Stimulated activated CD8-positive, alpha-beta memory T cell treated with anti-CD3 and anti-CD28 coated beads, Interleukin-2, amount 100 ng/mL, for 48 hours (primary cell): ENCODE measurements at regions not wholly inside any gene's neighbourhood (a gene's known extent, or its start where the extent isn't known, plus 50 kb on each side); places are given as distances from the start of the nearest gene placed in this dataset.
"Not testable (repeated sequence)": the region's sequence is repeated elsewhere in the genome, so short reads cannot be mapped to it uniquely, and the experiment has no call there.

Experiments
- DNase-seq, 2 donors: peaks; one replicate each; pipeline ENCODE4 v3.0.0-alpha.2; 2020; ENCODE audit warnings: low read depth in 2 of 2

DNA sequence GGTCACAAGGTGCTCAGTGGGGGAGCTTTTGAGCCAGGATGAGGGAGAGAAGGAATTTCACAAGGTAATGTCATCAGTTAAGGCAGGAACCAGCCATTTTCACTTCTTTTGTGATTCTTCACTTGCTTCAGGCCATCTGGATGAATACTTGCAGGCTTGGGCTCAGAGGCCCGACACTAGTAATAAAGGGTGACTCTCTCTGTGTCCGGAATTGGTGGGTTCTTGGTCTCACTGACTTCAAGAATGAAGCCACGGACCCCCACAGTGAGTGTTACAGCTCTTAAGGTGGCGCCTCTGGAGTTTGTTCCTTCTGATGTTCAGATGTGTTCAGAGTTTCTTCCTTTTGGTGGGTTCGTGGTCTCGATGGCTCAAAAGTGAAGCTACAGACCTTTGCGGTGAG is 131.8 kb upstream of the RXFP2 start:
- not testable (repeated sequence) for DNase-seq

- not testable (repeated sequence) for DNase-seq
Observed at GRCh38 chr13:31608780-31609179, 130.5 kb upstream of the RXFP2 start.

DNA sequence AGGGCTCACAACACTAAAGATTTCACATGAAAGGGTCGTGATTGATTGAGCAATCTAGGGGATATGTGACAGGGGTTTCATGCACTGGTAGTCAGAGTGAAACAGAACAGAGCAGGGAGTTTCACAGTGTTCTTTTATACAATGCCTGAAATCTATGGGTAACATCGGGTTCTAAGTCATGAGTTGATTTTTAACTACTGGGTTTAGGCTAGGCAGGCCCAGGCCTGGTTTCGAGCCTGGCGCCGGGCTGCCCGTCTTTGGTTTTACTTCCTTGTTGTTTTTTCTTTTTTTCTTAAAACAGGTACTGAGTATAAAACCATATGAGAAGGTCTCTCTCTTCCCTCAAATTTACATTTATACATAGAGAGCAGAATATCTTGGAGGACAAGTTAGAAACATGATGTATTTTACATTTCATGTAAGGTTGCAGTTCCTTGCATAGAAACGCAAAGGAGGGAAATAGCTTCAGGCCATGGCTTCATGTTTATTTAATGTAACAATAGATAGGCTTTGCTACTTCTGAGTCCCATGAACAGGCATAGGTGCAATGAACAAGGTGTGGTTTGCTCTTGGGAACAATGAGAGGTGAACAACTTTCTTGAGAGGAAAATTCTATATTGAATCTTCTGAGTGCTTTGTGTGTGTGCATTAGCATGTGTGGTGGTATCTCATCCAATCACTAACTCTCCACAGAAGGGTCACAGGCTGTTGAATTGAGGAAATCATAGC is 128.9 kb upstream of the RXFP2 start:
- no peak for DNase-seq

DNA sequence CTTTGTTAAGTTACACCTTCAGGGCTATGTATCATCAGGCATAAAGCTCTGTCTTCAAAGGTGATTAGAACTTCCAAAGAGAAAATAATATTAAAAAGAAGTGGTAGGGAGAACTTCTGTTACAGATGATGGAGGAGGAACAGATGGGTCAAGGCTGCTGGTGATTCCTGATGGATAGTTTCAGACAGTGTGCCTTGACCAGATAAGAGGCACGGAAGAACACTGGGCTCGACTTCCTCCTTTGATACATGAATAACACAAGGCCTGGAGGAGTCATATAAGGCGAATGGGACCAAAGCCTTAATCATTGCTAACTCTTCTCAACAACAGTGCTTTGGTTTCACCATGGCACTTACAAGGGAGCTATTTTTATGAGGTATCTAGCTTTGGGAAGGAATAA is 128.1 kb upstream of the RXFP2 start:
- no peak for DNase-seq

GRCh38 chr13:31614073-31614472 is 125.3 kb upstream of the RXFP2 start:
- DNase-seq = no peak

DNA sequence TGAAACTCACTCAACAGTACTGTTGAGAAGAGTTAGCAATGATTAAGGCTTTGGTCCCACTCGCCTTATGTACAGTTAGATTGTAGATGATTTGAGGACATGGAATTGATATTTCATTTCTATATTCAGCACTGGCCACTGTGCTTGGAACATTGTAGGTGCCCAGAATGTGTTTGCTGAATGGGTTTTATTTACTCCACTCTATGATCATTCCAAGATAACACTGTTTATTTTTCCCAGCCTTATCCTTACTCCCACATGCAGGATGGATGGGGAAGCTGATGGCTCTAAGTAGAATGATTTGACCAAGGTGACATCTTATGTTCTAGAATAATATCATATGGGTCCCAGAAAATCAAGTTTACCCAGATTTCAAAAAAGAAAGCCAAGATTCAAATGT is 124.6 kb upstream of the RXFP2 start:
- DNase-seq = no peak

DNA sequence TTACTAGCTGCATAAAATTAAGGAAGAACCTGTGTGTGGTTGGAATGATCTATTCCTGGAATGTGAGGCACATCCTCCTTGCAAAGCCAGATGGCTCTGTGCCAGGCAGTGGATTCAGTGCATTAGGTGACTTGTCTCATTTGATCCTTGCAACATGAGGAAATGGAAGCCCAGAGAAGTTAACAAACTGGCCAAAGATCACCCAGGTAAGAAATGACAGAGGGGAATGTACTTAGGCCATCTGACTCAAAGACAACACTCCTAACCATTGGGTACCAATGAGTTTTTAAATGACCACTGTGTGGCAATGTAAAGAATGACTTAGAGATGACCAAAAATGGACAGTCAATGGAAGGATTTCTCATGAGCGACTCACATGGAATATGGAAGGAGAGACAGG is 114.2 kb upstream of the RXFP2 start:
- DNase-seq = no peak

DNA sequence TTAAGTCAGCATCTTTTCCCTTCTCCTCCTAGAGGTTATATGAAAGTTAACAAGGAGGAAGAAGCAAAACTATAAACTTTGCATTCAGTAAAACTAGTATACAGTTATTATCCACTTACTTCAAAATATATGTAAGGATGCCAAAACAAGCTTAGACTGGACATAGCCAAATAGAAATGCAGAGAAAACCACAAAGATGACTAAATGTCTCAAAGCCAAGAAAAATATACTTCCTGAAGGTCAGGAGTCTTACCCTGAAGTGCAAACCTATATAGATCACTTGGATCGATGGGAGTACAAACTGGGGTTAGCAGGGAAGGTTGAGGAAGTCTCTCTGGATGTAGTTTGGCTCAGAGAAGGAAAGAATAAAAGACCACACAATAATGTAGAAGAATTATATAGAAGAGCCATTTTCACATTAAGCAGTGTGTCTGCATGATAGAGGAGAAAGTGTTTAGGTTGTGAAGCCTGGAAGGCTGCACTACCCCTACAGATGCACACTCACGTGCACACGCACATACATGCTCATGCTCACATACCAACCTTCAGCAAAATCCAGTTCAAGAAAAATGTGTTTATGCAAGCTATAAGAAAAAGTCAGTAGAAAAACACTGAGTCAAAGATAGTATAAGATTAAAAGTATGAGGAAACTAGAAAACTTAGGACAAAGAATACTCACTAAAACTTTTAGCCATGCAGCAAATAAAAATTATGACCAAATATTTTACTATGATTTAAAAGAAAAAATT is 112.1 kb upstream of the RXFP2 start:
- DNase-seq = no peak

- DNase-seq = no peak
Observed at GRCh38 chr13:31629085-31629780, 110.1 kb upstream of the RXFP2 start.

DNA sequence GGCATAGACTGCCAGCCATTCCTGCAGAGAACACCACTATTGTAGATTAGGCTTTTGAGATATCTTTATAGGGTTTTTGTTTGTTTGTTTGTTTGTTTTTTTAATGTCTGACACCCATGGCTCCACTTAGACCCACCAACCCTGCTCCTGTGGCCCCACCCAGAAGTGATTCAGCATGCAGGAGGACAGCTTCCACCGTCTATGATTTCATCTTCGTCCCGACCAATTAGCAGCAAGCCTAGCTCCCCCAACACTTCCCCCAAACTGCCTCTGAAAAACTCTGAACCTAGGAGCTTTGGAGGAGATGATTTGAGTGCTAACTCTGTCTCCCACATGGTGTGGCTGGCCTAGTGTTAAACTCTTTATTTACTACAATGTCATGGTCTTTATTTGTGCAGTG is 108.3 kb upstream of the RXFP2 start:
- no peak for DNase-seq

DNA sequence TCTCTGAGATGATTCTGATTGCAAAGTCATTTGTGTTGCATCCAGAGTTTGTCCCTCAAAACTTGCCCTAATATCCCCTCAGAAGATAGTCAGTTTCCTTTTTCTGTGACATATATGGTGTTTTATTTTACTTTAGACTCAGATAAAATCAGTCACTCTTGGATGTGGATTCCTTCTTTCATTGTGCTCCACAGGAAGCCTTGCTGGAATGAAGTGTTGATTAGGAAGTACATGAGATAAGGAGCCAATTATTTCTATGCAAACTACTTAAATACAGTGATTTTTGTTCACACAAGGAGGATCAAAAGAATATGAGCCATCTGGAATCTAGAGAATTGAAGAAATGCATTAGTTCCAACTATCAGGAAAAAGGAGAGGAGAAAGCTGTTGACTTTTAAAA is 107.6 kb upstream of the RXFP2 start:
- DNase-seq = no peak

GRCh38 chr13:31638577-31638976 is 100.7 kb upstream of the RXFP2 start:
- DNase-seq = no peak

DNA sequence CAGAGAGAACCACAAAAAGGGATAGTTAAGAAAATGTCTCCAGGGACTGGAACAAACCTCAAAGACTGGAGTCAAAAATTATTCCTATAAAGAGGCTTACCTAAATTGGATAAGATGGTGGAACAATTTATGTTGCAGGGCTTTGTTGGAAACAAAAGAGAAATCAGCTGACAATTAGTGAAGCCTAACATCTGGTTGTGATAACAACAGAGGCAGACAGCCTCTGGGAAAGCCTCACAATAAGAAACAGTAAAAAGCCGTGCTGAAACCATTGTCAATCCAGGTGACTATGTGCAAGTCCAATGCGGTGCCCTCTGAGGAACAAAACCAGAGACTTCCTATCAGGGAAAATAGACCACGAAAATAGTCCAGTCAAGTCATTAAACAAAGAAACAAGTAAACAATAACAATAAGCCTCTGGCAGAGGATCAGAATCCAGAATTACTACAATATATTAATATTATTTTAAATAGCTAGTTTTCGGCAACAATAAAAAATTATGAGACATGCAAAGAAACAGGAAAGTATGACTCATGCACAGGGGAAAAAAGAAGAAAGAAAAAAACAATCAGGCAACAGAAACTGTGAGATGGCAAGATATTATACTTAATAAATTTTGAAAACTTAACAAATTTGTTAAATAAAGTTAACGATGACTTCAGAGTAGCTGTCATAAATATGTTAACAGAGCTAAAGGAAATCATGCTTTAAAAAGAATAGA is 99.7 kb upstream of the RXFP2 start:
- no peak for DNase-seq

DNA sequence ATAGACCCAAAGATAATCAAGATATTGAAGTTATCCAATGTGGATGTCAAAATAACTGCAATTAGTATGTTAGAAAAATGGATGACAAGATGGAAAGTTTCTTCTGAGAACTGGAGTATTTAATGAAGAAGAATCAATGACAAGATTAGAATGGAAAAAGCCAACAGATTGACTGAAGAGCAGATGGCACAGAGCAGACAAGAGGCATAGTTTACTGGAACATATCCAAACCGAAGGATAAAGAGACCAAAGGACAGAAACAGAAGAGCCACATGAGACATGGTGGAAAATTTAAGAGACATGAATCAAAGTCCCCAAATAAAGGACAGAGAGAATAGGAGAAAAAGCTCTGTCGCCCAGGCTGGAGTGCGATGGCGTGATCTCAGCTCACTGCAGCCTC is 89.6 kb upstream of the RXFP2 start:
- DNase-seq = no peak

DNA sequence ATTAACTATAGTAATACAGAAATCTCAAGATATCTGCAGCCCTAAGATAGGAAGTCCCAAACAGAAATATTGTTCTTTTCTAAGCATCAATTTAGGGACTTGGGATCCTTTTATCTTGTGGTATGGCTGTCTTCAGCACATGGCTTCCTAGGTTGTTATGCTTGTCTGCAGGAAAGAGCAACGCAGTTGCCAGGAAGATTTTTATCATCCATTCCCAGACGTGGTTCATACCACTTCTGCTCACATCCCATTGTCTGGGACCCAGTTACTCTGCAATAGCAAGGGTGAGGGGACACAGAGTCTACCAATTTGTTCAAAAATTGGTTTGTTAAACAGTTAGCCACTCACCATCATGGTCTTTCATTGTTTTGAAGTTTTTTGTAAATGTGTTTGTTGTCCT is 85.6 kb upstream of the RXFP2 start:
- no peak for DNase-seq

DNA sequence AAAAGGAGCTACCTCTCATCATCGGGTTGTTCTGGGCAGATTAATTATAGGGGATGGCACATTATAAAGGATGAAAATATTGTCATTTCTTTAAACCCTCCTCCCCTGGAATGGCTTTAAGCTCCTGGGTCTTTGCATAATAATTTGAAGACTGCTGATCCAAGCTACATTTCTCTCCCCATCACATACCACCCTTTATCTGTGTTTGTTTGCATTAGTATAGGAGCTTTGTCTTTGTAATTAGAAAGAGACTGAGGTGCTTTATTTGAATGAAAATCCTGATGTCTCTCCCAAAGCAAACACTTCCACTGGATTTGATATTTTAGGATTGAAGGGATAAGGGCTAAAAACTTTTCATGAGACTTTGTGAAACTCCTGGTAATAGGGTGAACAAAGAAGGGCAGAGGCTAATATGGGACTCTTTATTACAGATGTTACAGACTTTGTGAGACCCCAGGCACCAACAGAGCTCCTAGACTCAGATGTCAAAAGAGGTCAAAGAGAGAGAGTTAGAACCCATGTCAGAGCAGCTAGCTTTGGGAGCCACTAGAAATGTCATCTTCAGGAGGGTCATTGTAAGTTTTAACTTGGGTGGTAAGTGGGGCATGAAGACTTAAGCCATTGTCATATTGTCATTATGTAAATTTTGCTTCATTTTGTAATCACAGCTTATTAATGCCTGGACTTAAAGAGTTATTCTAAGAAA is 75.3 kb upstream of the RXFP2 start:
- DNase-seq = no peak

DNA sequence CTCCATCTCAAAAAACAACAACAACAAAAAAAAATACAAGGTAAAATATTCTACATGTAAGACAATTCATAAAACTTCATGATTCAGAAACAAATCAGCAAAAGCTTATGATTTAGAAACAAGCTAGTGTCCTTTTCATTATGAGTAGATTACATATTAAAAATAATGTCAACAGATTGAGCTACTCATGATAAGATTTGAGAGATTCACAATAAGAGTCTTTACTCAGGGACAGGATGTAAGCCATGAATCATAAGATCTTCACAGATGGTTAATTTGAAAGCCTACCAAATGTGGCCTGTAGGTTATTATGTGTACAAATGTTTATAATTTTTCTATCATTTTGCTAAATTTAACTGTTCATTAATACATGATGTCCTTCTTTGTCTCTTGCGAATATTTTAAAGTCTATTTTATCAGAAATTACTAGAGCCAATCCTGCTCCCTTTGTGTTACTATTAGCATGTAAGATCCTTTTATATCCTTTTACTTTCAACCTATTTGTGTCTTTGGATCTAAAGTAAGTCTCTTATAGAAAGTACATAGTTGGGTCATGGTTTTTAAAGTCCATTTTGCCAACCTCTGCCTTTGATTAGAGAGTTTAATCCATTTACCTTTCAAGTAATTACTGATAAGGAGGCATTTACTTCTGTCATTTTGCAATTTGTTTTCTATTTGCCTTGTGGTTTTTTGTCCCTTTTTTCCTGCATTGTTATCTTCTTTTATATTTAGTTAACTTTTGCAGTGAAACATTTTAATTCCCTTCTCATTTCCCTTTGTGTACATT is 68.3 kb upstream of the RXFP2 start:
- no peak for DNase-seq

- no peak for DNase-seq
Observed at GRCh38 chr13:31674051-31674450, 65.3 kb upstream of the RXFP2 start.

DNA sequence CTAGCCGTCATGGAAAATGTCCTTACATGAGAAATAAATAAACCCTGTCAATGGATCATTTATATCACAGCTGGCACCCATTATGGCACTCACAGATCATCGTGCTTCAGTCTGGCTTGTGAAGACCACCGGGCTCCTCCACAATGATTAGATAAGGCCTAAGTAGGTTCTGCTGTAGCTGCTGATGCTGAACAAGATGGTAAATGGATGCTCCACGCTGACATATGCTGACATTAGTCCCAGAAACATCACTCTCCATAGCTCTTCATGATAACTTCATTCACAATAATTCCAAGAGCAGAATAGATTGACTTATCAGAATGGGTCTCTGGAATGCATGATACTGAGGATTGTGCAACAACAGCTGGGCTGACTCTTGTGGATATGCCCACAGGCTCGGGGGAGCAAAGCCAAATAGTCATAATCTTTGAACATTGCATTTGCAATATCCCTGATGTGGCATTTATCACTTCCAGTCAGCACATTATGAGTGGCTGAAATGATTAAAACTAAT is 63.8 kb upstream of the RXFP2 start:
- DNase-seq = no peak

DNA sequence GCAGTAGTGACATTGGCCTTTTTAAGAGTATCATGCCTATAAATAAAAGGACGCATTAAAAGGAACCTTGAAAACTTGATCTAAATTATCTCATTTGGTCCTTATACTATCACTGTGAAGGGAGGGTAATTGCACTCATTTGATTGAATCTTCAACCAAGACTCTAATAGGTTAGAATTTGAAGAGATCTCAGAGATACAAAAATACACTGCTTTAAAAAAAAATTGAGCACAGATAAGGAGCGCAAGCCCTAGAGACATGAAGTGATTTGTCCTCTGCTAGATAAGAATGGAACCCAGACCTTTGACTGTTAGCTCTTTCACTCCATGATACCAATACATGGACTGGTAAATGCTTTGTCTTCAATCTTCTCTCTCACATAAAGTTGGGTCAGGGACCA is 58.2 kb upstream of the RXFP2 start:
- DNase-seq = no peak

GRCh38 chr13:31684466-31684865 is 54.9 kb upstream of the RXFP2 start:
- DNase-seq = no peak
